ENCODE measurements at regions not wholly inside any gene's neighbourhood (a gene's known extent, or its start where the extent isn't known, plus 50 kb on each side); places are given as distances from the start of the nearest gene placed in this dataset.

GRCh38 chr16:86337138-86337537 lies 173.2 kb upstream of the FOXF1 start:
- H3K27me3 ChIP-seq (ENCODE audit: control insufficient read depth, insufficient read depth, low read length, poor library complexity, severe bottlenecking): peaks cover 26% of the 10 kb centered on the region
- no peak overlapping the region for H3K4me3 Mint-ChIP-seq
- peaks cover 39% of the 10 kb centered on the region for H3K27me3 Mint-ChIP-seq (ENCODE audit: insufficient read depth)
- no peak overlapping the region for H3K4me3 ChIP-seq (ENCODE audit: low read length)
- no peaks in the 10 kb centered on the region for H3K36me3 Mint-ChIP-seq (ENCODE audit: low read depth)
- no peaks in the 10 kb centered on the region for H3K9me3 ChIP-seq (ENCODE audit: control insufficient read depth, low read length)
- no peak overlapping the region for H3K27ac ChIP-seq (ENCODE audit: low read depth, low read length)
- TF ChIP-seq CTCF (conservative IDR thresholded peaks at IDR 0.05): no peak
- H3K4me1 ChIP-seq (ENCODE audit: control insufficient read depth, insufficient read depth, low read length): no peaks in the 10 kb centered on the region
- no peak overlapping the region for H3K27ac Mint-ChIP-seq
- peak; percentile 72 for DNase-seq
- H3K9ac ChIP-seq (ENCODE audit: extremely low read depth, low read length, poor library complexity, severe bottlenecking): no peak overlapping the region
- H3K36me3 ChIP-seq (ENCODE audit: control insufficient read depth, insufficient read depth, low read length): no peaks in the 10 kb centered on the region
- WGBS, 2 experiments (ENCODE audit: insufficient coverage in 1 of 2, insufficient read length in 1 of 2): 68 to 73% methylated on average over 7 to 18 of the region's 18 CpGs
- peaks cover 22% of the 10 kb centered on the region for H3K4me1 Mint-ChIP-seq
- H3K9me3 Mint-ChIP-seq: no peaks in the 10 kb centered on the region

- no peak overlapping the region for H3K27ac Mint-ChIP-seq
- Histone ChIP-seq H3K27ac (ENCODE audit: low read depth, low read length) (no peak overlapping the region), H3K9ac (ENCODE audit: extremely low read depth, low read length, poor library complexity, severe bottlenecking) (no peak overlapping the region), H3K4me1 (ENCODE audit: control insufficient read depth, insufficient read depth, low read length) (no peaks in the 10 kb centered on the region), H3K36me3 (ENCODE audit: control insufficient read depth, insufficient read depth, low read length) (no peaks in the 10 kb centered on the region), H3K27me3 (ENCODE audit: control insufficient read depth, insufficient read depth, low read length, poor library complexity, severe bottlenecking) (peaks cover 26% of the 10 kb centered on the region), H3K9me3 (ENCODE audit: control insufficient read depth, low read length) (no peaks in the 10 kb centered on the region), H3K4me3 (ENCODE audit: low read length) (no peak overlapping the region)
- H3K9me3 Mint-ChIP-seq: no peaks in the 10 kb centered on the region
- DNase-seq: no peak
- no peak for TF ChIP-seq CTCF (conservative IDR thresholded peaks at IDR 0.05)
- 84 to 88% methylated on average over 14 to 17 of the region's 17 CpGs for WGBS, 2 experiments (ENCODE audit: insufficient coverage in 1 of 2, insufficient read length in 1 of 2)
- H3K36me3 Mint-ChIP-seq (ENCODE audit: low read depth): no peaks in the 10 kb centered on the region
- peaks cover 40% of the 10 kb centered on the region for H3K27me3 Mint-ChIP-seq (ENCODE audit: insufficient read depth)
- no peak overlapping the region for H3K4me3 Mint-ChIP-seq
- peaks cover 22% of the 10 kb centered on the region for H3K4me1 Mint-ChIP-seq
Observed at GRCh38 chr16:86337581-86338402, 172.5 kb upstream of the FOXF1 start.

- no peaks in the 10 kb centered on the region for H3K36me3 Mint-ChIP-seq (ENCODE audit: low read depth)
- Histone ChIP-seq H3K27ac (ENCODE audit: low read depth, low read length) (no peak overlapping the region), H3K9ac (ENCODE audit: extremely low read depth, low read length, poor library complexity, severe bottlenecking) (no peak overlapping the region), H3K9me3 (ENCODE audit: control insufficient read depth, low read length) (no peaks in the 10 kb centered on the region), H3K27me3 (ENCODE audit: control insufficient read depth, insufficient read depth, low read length, poor library complexity, severe bottlenecking) (peaks cover 24% of the 10 kb centered on the region), H3K36me3 (ENCODE audit: control insufficient read depth, insufficient read depth, low read length) (no peaks in the 10 kb centered on the region), H3K4me3 (ENCODE audit: low read length) (no peak overlapping the region), H3K4me1 (ENCODE audit: control insufficient read depth, insufficient read depth, low read length) (no peaks in the 10 kb centered on the region)
- H3K4me3 Mint-ChIP-seq: no peak overlapping the region
- H3K4me1 Mint-ChIP-seq: peaks cover 25% of the 10 kb centered on the region
- H3K9me3 Mint-ChIP-seq: no peaks in the 10 kb centered on the region
- no peak for DNase-seq
- 88 to 92% methylated on average over 2 to 5 of the region's 5 CpGs for WGBS, 2 experiments (ENCODE audit: insufficient coverage in 1 of 2, insufficient read length in 1 of 2)
- no peak overlapping the region for H3K27ac Mint-ChIP-seq
- no peak for TF ChIP-seq CTCF (conservative IDR thresholded peaks at IDR 0.05)
- H3K27me3 Mint-ChIP-seq (ENCODE audit: insufficient read depth): peaks cover 35% of the 10 kb centered on the region
Observed at GRCh38 chr16:86338403-86339115, 171.8 kb upstream of the FOXF1 start.

All from endodermal cell (in vitro differentiated cells).